ENCODE measurements at regions not wholly inside any gene's neighbourhood (a gene's known extent, or its start where the extent isn't known, plus 50 kb on each side); places are given as distances from the start of the nearest gene placed in this dataset.

DNA sequence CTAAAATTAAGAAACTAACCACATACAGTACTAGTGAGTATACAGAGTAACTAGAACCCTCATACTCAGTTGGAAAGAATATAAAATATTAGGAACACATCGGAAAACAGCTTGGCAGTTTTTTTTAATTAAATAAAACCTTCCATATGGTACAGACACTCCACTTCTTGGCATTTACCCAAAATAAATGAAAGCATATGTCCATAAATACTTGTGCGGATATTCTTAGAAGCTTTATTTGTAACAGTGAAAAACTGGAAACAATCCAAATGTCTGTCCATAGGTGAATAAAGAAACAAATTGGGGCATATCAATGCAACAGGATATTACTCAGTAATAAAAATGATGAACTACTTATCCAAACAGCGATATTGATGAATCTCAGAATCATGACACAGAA is 410.0 kb downstream of the HTR7 start:
- Histone ChIP-seq H3K36me3 (ENCODE audit: control insufficient read depth, insufficient read depth, low read length) (no peaks in the 10 kb centered on the region), H3K4me2 (ENCODE audit: extremely low read depth, insufficient read depth, low read length) (no peak overlapping the region), H2AFZ (ENCODE audit: low read length) (no peak overlapping the region), H3K4me1 (ENCODE audit: control insufficient read depth, extremely low read depth, insufficient read depth, low read length) (no peaks in the 10 kb centered on the region), H3K27me3 (ENCODE audit: control insufficient read depth, insufficient read depth, low read length) (no peaks in the 10 kb centered on the region), H3K9ac (ENCODE audit: insufficient read depth, low read length) (no peak overlapping the region), H3K9me3 (ENCODE audit: control insufficient read depth, insufficient read depth, low read depth, low read length) (no peaks in the 10 kb centered on the region), H3K4me3 (replicated peaks in 1 of 4; ENCODE audit: control extremely low read depth in 1 of 4, insufficient read depth in 1 of 4, low read depth in 3 of 4, low read length in 4 of 4) (no peak overlapping the region), H3K79me2 (ENCODE audit: control insufficient read depth, insufficient read depth, low read length) (no peaks in the 10 kb centered on the region), H4K20me1 (ENCODE audit: control insufficient read depth, extremely low read depth, insufficient read depth, low read length) (no peaks in the 10 kb centered on the region), H3K27ac (ENCODE audit: insufficient read depth, low read length) (no peak overlapping the region)
- TF ChIP-seq, protein P1, sequence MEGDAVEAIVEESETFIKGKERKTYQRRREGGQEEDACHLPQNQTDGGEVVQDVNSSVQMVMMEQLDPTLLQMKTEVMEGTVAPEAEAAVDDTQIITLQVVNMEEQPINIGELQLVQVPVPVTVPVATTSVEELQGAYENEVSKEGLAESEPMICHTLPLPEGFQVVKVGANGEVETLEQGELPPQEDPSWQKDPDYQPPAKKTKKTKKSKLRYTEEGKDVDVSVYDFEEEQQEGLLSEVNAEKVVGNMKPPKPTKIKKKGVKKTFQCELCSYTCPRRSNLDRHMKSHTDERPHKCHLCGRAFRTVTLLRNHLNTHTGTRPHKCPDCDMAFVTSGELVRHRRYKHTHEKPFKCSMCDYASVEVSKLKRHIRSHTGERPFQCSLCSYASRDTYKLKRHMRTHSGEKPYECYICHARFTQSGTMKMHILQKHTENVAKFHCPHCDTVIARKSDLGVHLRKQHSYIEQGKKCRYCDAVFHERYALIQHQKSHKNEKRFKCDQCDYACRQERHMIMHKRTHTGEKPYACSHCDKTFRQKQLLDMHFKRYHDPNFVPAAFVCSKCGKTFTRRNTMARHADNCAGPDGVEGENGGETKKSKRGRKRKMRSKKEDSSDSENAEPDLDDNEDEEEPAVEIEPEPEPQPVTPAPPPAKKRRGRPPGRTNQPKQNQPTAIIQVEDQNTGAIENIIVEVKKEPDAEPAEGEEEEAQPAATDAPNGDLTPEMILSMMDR (conservative IDR thresholded peaks at IDR 0.05 in 1 of 2, IDR thresholded peaks at IDR 0.05 in 1 of 2; ENCODE audit: low read depth in 1 of 2, low read length in 2 of 2) = no peak
- no peak for TF ChIP-seq EZH2 (IDR thresholded peaks at IDR 0.05; ENCODE audit: low read length, missing control alignments)
- DNase-seq (ENCODE audit: low read depth in 2 of 2) = peak in 1 of 2 donors; percentile 68

DNA sequence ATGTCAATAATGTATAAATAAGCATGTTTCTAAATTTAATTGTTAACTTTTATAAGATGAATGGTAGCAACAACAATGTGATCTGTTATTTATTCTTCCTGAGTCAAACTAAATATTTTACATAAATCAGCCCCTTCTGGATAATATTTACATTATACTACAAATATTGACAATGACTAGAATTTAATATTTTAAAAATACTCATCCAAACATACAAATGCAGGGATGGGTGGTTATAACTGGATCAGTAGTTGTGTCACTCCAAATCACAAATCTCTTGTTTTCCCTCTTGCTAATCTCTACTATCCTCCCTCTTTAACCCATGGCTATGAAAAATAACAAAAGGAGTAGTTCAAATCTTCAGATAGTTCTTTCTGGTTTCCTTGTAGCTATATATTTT is 407.0 kb downstream of the HTR7 start:
- Histone ChIP-seq H3K9ac (ENCODE audit: insufficient read depth, low read length) (no peak overlapping the region), H3K27ac (ENCODE audit: insufficient read depth, low read length) (no peak overlapping the region), H3K79me2 (ENCODE audit: control insufficient read depth, insufficient read depth, low read length) (no peaks in the 10 kb centered on the region), H3K9me3 (ENCODE audit: control insufficient read depth, insufficient read depth, low read depth, low read length) (no peaks in the 10 kb centered on the region), H3K4me1 (ENCODE audit: control insufficient read depth, extremely low read depth, insufficient read depth, low read length) (no peaks in the 10 kb centered on the region), H3K4me2 (ENCODE audit: extremely low read depth, insufficient read depth, low read length) (no peak overlapping the region), H2AFZ (ENCODE audit: low read length) (no peak overlapping the region), H4K20me1 (ENCODE audit: control insufficient read depth, extremely low read depth, insufficient read depth, low read length) (no peaks in the 10 kb centered on the region), H3K4me3 (replicated peaks in 1 of 4; ENCODE audit: control extremely low read depth in 1 of 4, insufficient read depth in 1 of 4, low read depth in 3 of 4, low read length in 4 of 4) (no peak overlapping the region), H3K27me3 (ENCODE audit: control insufficient read depth, insufficient read depth, low read length) (no peaks in the 10 kb centered on the region), H3K36me3 (ENCODE audit: control insufficient read depth, insufficient read depth, low read length) (no peaks in the 10 kb centered on the region)
- no peak for DNase-seq (ENCODE audit: low read depth in 2 of 2)
- TF ChIP-seq, protein P1 (conservative IDR thresholded peaks at IDR 0.05 in 1 of 2, IDR thresholded peaks at IDR 0.05 in 1 of 2; ENCODE audit: low read depth in 1 of 2, low read length in 2 of 2) = no peak
- TF ChIP-seq EZH2 (IDR thresholded peaks at IDR 0.05; ENCODE audit: low read length, missing control alignments) = no peak

DNA sequence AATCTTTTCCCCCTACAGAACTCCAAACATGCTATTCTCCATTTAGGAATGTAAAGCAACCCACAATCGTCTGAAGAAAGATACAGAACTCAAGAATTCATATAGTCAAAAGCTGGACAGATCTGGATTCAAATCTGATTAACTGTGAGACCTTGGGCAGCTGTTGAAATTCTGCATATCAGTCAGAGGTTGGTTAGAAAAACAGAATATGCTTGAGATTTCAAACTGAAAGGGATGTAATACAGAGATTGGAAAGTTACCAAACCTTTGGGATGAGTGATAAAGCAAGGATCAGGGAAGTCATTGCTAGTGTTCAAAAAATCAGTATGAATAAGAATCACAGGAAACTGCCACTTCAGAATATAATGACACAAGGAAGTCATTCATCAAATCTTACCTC is 406.6 kb downstream of the HTR7 start:
- H3K36me3 ChIP-seq (ENCODE audit: control insufficient read depth, insufficient read depth, low read length) = no peaks in the 10 kb centered on the region
- H2AFZ ChIP-seq (ENCODE audit: low read length) = no peak overlapping the region
- H3K27me3 ChIP-seq (ENCODE audit: control insufficient read depth, insufficient read depth, low read length) = no peaks in the 10 kb centered on the region
- H3K27ac ChIP-seq (ENCODE audit: insufficient read depth, low read length) = no peak overlapping the region
- H3K9ac ChIP-seq (ENCODE audit: insufficient read depth, low read length) = no peak overlapping the region
- DNase-seq (ENCODE audit: low read depth in 2 of 2) = peak; percentile 34 to 35
- H3K9me3 ChIP-seq (ENCODE audit: control insufficient read depth, insufficient read depth, low read depth, low read length) = no peaks in the 10 kb centered on the region
- no peak overlapping the region for H3K4me2 ChIP-seq (ENCODE audit: extremely low read depth, insufficient read depth, low read length)
- TF ChIP-seq, protein P1 (conservative IDR thresholded peaks at IDR 0.05 in 1 of 2, IDR thresholded peaks at IDR 0.05 in 1 of 2; ENCODE audit: low read depth in 1 of 2, low read length in 2 of 2) = no peak
- no peak for TF ChIP-seq EZH2 (IDR thresholded peaks at IDR 0.05; ENCODE audit: low read length, missing control alignments)
- H3K4me1 ChIP-seq (ENCODE audit: control insufficient read depth, extremely low read depth, insufficient read depth, low read length) = no peaks in the 10 kb centered on the region
- no peak overlapping the region for H3K4me3 ChIP-seq (replicated peaks in 1 of 4; ENCODE audit: control extremely low read depth in 1 of 4, insufficient read depth in 1 of 4, low read depth in 3 of 4, low read length in 4 of 4)
- H4K20me1 ChIP-seq (ENCODE audit: control insufficient read depth, extremely low read depth, insufficient read depth, low read length) = no peaks in the 10 kb centered on the region
- H3K79me2 ChIP-seq (ENCODE audit: control insufficient read depth, insufficient read depth, low read length) = no peaks in the 10 kb centered on the region

All from fibroblast of lung (primary cell).